Tibial nerve (tissue), 4 donors: ENCODE measurements at regions not wholly inside any gene's neighbourhood (a gene's known extent, or its start where the extent isn't known, plus 50 kb on each side); places are given as distances from the start of the nearest gene placed in this dataset.

ENCODE experiments used
- DNase-seq, 2 donors: peaks; one replicate each; pipeline ENCODE4 v3.0.0-alpha.2; 2019; ENCODE audit warnings: low spot score in 2 of 2
- H3K27ac ChIP-seq, 4 donors: fragments of 200-600 bp; sonication (generic) in 3 of 4; one replicate each; pipeline ENCODE4 v1.5.1; 2017 to 2019; ENCODE audit warnings: mild to moderate bottlenecking in 1 of 4
- H3K27me3 ChIP-seq, 2 donors: fragments of 200-600 bp; sonication (generic) in 1 of 2; one replicate each; pipeline versions ENCODE4 v1.5.1 to v1.6.0; 2017 to 2019
- H3K36me3 ChIP-seq, 3 donors: fragments of 200-600 bp; sonication (generic); one replicate each; pipeline ENCODE4 v1.5.1; 2018 to 2019
- H3K4me1 ChIP-seq, 4 donors: fragments of 200-600 bp; sonication (generic) in 3 of 4; one replicate each; pipeline ENCODE4 v1.5.1; 2017 to 2019
- H3K4me3 ChIP-seq, 4 donors: fragments of 200-600 bp; sonication (generic) in 3 of 4; one replicate each; pipeline ENCODE4 v1.5.1; 2017 to 2019; ENCODE audit warnings: mild to moderate bottlenecking in 1 of 4, moderate library complexity in 1 of 4
- H3K9me3 ChIP-seq, 4 donors: fragments of 200-600 bp; sonication (generic) in 3 of 4; one replicate each; pipeline ENCODE4 v1.5.1; 2017 to 2019
- EP300 ChIP-seq, 2 donors: sonication (generic); formaldehyde crosslinking; IDR thresholded peaks; one replicate each; pipeline ENCODE4 v1.6.1; 2017; ENCODE audit warnings: antibody characterized with exemption in 2 of 2, mild to moderate bottlenecking in 1 of 2
- POLR2A ChIP-seq, 2 donors: fragments of 450-650 bp; IDR thresholded peaks; one replicate each; pipeline ENCODE4 v1.6.1; 2017; ENCODE audit warnings: antibody characterized with exemption in 2 of 2, mild to moderate bottlenecking in 2 of 2, moderate library complexity in 2 of 2
- WGBS, 2 donors: methylation state at CpG; one replicate each; pipeline ENCODE4 v1.1.5; 2018; 5-methylcytosine and 5-hydroxymethylcytosine counted together
- TF ChIP-seq, protein P1 (sequence below), 5 experiments: fragments of 200-600 bp in 3 of 5; fragments of 450-650 bp in 2 of 5; sonication (generic) in 3 of 5; IDR thresholded peaks; one replicate each; pipeline ENCODE4 v1.5.1; 2016 to 2019; ENCODE audit warnings: antibody characterized with exemption in 5 of 5, mild to moderate bottlenecking in 3 of 5, moderate library complexity in 2 of 5

DNA sequence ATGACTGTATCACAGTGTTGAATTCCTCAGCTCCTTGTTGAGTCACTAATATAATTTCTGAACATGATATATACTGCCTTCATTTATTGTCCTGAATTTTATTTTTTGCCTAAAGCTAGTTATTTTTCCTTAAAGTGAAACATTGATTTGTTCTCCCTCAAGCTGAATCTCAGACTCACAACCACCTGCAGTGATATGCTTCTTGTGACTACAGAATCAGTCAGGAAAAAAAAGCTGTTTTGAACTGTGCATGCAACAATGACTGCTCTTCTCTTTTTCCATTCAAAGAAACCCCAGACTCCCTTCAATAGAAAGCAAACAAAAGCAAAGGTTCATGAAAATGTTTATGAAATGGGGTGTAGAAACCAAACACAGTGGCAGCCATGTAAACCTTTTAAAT is 470.2 kb upstream of the CHD1 start:
- TF ChIP-seq, protein P1, sequence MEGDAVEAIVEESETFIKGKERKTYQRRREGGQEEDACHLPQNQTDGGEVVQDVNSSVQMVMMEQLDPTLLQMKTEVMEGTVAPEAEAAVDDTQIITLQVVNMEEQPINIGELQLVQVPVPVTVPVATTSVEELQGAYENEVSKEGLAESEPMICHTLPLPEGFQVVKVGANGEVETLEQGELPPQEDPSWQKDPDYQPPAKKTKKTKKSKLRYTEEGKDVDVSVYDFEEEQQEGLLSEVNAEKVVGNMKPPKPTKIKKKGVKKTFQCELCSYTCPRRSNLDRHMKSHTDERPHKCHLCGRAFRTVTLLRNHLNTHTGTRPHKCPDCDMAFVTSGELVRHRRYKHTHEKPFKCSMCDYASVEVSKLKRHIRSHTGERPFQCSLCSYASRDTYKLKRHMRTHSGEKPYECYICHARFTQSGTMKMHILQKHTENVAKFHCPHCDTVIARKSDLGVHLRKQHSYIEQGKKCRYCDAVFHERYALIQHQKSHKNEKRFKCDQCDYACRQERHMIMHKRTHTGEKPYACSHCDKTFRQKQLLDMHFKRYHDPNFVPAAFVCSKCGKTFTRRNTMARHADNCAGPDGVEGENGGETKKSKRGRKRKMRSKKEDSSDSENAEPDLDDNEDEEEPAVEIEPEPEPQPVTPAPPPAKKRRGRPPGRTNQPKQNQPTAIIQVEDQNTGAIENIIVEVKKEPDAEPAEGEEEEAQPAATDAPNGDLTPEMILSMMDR (IDR thresholded peaks at IDR 0.05): no peak
- TF ChIP-seq POLR2A (IDR thresholded peaks at IDR 0.05) (no peak), EP300 (IDR thresholded peaks at IDR 0.05) (no peak)
- DNase-seq: no peak
- no peak overlapping the region for H3K27ac ChIP-seq
- H3K9me3 ChIP-seq: peaks cover 0 to 10% (median 2%) of the 10 kb centered on the region in 4 donors
- no peaks in the 10 kb centered on the region for H3K27me3 ChIP-seq
- H3K4me3 ChIP-seq: no peak overlapping the region
- no peaks in the 10 kb centered on the region for H3K36me3 ChIP-seq
- H3K4me1 ChIP-seq: no peaks in the 10 kb centered on the region

DNA sequence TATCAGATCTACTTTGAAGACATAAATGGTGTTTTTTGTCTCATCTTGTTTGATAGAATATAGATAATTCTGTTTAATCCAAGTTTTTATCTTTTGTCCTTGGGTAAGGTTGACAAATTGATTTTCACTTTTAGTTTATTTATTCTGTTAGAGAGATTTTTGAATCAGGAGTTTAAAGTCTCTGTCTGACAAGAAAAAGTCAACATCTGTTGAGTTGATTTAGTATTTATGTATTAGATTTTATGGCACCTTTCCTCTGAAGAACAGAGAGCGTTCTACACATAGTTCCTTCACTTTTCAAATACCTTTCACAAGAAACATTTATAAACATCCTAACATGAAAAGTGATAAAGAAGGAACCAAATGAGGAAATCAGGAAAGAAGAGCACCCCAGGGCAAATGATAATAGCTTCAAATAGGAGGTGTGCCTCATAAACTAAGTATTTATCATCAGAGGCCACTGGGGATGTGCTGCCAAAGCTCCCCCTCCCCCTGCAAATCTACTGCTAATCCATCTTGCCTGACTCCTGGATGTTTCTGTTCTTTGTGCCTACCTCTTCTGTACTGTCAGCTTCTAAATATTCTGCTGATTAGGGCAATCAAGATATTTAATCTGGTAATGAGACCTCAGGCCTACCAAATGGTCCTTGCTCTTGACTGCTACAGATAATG is 457.7 kb upstream of the CHD1 start:
- TF ChIP-seq, protein P1 (IDR thresholded peaks at IDR 0.05): no peak
- TF ChIP-seq EP300 (IDR thresholded peaks at IDR 0.05): no peak
- TF ChIP-seq POLR2A (IDR thresholded peaks at IDR 0.05): no peak
- Histone ChIP-seq H3K4me3 (no peak overlapping the region), H3K27ac (no peak overlapping the region), H3K9me3 (peaks cover 0 to 21% (median 3%) of the 10 kb centered on the region in 4 donors), H3K27me3 (no peaks in the 10 kb centered on the region), H3K36me3 (no peaks in the 10 kb centered on the region), H3K4me1 (no peaks in the 10 kb centered on the region)
- DNase-seq: no peak
- WGBS, 2 donors: 68 to 82% methylated on average over 1 of the region's 1 CpG

DNA sequence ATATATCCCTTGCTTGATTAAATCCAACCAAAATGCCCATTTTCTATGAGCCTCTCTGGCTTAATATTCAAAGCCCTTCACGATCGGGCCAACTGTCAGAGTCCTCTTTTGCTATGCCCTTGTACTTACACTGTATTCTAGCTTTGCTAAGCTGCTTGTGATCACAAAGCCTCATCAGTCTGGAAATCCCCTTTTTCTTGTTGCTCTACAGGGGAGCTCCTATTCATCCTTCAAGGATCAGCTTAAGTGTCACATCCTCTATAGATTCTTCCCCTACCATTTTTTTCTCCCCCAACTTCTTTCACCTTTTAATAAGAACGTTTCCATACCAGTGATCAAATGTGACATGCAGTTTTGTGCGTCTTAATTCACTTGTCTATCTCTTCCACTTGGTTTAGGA is 450.4 kb upstream of the CHD1 start:
- no peak overlapping the region for H3K27ac ChIP-seq
- H3K4me3 ChIP-seq: no peak overlapping the region
- TF ChIP-seq, protein P1 (IDR thresholded peaks at IDR 0.05): no peak
- TF ChIP-seq POLR2A (IDR thresholded peaks at IDR 0.05): no peak
- no peak for TF ChIP-seq EP300 (IDR thresholded peaks at IDR 0.05)
- no peaks in the 10 kb centered on the region for H3K27me3 ChIP-seq
- no peaks in the 10 kb centered on the region for H3K36me3 ChIP-seq
- H3K4me1 ChIP-seq: no peaks in the 10 kb centered on the region
- no peak for DNase-seq
- peaks cover 0 to 20% (median 3%) of the 10 kb centered on the region in 4 donors for H3K9me3 ChIP-seq
- WGBS, 2 donors: 71 to 81% methylated on average over 4 of the region's 4 CpGs

DNA sequence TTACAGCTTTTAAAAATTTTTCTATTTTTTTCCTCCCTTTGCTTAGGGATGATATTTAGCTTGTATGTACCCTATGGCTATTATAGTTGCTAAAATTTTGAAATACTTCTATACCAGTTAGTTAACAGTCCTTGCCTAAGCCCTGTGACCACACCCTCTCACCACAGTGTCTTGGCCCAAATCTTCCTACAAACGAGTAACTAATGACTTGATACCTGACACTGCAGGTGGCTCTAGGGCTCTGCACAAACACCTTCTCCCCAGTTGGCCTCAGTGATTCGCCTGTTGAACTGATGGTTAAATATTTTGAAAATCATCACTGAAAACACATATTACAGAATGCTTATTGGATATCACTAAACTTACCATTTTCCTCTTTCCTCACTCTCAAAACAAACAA is 449.6 kb upstream of the CHD1 start:
- no peak for DNase-seq
- WGBS, 2 donors: 51 to 54% methylated on average over 2 of the region's 2 CpGs
- H3K4me3 ChIP-seq: no peak overlapping the region
- no peaks in the 10 kb centered on the region for H3K4me1 ChIP-seq
- no peak overlapping the region for H3K27ac ChIP-seq
- H3K9me3 ChIP-seq: peaks cover 0 to 13% (median 3%) of the 10 kb centered on the region in 4 donors
- no peaks in the 10 kb centered on the region for H3K27me3 ChIP-seq
- no peaks in the 10 kb centered on the region for H3K36me3 ChIP-seq
- TF ChIP-seq POLR2A (IDR thresholded peaks at IDR 0.05): no peak
- TF ChIP-seq, protein P1 (IDR thresholded peaks at IDR 0.05): no peak
- no peak for TF ChIP-seq EP300 (IDR thresholded peaks at IDR 0.05)

DNA sequence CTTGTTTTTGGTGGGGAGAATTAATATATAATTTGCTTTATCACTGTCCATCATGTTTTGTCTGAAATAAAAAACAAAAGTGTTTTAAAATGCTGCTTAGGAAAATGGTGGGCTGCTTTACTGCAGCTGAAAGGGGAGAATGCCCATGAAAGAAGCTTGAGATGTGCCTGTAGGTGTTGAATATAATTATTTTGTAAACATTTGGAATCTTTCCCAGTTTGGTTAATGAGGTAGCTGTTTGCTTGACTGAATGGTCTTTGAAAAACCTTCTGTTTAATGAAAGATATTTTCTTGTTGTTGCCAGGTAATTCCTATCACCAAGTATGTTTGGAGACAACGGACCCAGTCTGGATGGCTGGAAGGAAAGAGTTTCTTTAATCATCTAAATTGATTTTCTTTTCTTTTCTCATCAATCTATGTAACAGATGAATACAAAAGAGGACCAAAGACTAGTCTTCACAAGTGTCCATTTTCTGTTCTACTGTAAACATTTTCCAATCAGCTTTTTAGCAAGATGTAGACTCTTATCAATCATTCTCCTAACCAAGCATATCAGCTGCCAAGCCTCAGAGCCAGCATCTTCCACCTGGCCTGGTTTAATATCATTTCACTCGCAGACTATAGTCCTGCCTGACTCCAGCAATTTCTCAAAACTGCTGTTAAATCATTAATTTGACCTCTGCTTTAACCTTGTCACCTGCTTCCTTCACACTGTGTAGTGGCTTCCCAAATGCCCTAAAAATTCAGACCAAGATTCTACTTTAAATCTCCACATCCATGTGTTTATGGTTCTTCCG is 441.2 kb upstream of the CHD1 start:
- TF ChIP-seq, protein P1 (IDR thresholded peaks at IDR 0.05): no peak
- TF ChIP-seq EP300 (IDR thresholded peaks at IDR 0.05): no peak
- no peak for TF ChIP-seq POLR2A (IDR thresholded peaks at IDR 0.05)
- H3K27me3 ChIP-seq: no peaks in the 10 kb centered on the region
- DNase-seq: no peak
- H3K36me3 ChIP-seq: no peaks in the 10 kb centered on the region
- no peak overlapping the region for H3K27ac ChIP-seq
- H3K4me1 ChIP-seq: no peaks in the 10 kb centered on the region
- 61 to 62% methylated on average over 3 of the region's 3 CpGs for WGBS, 2 donors
- H3K9me3 ChIP-seq: no peaks in the 10 kb centered on the region
- no peak overlapping the region for H3K4me3 ChIP-seq
